KOPT-K1 (cell line): ENCODE measurements at regions not wholly inside any gene's neighbourhood (a gene's known extent, or its start where the extent isn't known, plus 50 kb on each side); places are given as distances from the start of the nearest gene placed in this dataset.
"Not testable (repeated sequence)": the region's sequence is repeated elsewhere in the genome, so short reads cannot be mapped to it uniquely, and the experiment has no call there.

Source experiments
- H3K27ac ChIP-seq: fragments of 200-600 bp; sonication (generic); 2 replicates; pipeline ENCODE4 v1.5.1; 2016; ENCODE audit warnings: antibody characterized with exemption, mild to moderate bottlenecking, low read depth, low read length; ENCODE audit not compliant: poor library complexity, severe bottlenecking
- H3K36me3 ChIP-seq: fragments of 200-600 bp; sonication (generic); 2 replicates; pipeline ENCODE4 v1.5.1; 2017; ENCODE audit warnings: antibody characterized with exemption, mild to moderate bottlenecking, low read length, moderate library complexity; ENCODE audit not compliant: insufficient read depth
- H3K9me3 ChIP-seq: fragments of 200-600 bp; sonication (generic); 2 replicates; pipeline ENCODE4 v1.5.1; 2017; ENCODE audit warnings: antibody characterized with exemption, low read length, mild to moderate bottlenecking; ENCODE audit not compliant: insufficient read depth, poor library complexity, severe bottlenecking

- H3K27ac ChIP-seq = no peak overlapping the region
- H3K9me3 ChIP-seq = peaks cover 16% of the 10 kb centered on the region
- H3K36me3 ChIP-seq = no peaks in the 10 kb centered on the region
These were observed 151.6 kb upstream of the CDH4 start for GRCh38 chr20:61100489-61100888.

DNA sequence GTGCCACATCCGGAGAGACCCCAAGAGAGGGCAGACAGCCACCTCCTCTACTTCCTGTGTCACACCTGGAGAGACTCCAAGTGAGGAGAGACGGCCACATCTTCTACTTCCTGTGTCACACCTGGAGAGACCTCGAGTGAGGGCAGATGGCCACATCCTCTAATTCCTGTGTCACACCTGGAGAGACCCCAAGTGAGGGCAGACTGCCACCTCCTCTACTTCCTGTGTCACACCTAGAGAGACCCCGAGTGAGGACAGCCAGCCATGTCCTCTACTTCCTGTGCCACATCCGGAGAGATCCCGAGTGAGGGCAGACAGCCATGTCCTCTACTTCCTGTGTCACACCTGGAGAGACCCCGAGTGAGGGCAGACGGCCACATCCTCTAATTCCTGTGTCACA lies 150.7 kb upstream of the CDH4 start:
- peaks cover 10% of the 10 kb centered on the region for H3K9me3 ChIP-seq
- not testable (repeated sequence) for H3K27ac ChIP-seq, H3K36me3 ChIP-seq

DNA sequence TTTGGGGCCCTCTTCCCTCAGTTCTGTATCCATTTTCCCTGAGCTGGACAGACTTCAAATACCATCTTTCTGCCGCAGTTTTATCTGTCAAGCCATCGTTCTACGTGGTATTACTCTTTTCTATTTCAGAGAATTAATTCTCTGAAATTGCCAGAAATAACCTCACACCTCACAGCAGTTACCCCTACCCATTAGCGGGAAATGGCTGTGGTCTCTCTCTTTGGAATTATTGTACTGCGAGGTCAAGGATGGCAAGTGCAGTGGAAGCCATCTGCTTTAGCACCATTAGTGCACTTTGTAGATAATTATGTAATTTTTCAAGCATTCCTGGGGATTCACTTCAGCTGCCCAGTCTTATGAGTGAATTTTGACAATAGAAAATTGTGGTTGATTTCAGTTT lies 147.8 kb upstream of the CDH4 start:
- Histone ChIP-seq H3K27ac (no peak overlapping the region), H3K9me3 (peaks cover 4% of the 10 kb centered on the region), H3K36me3 (no peaks in the 10 kb centered on the region)

- peaks cover 2% of the 10 kb centered on the region for H3K9me3 ChIP-seq
- no peaks in the 10 kb centered on the region for H3K36me3 ChIP-seq
- no peak overlapping the region for H3K27ac ChIP-seq
These were observed 146.7 kb upstream of the CDH4 start for GRCh38 chr20:61105395-61105794.

DNA sequence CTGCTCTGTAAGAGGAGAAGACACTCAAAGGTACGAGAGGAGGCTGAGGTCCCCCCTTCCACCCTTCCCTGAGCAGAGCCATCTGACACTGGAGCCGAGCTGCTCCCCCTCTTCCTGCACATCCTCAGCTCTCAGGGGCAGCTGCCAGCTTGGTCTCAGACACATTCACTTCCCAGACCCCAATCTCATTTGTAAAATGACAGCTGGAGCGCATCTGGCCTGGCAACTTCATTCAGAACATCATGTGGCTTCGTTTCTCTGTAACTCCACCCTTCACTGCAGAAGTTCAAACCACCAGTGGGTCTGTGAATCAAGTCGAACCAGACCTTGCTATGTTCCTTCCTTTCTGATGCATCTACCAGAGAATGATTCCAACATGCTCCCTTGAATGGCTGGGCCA lies 145.6 kb upstream of the CDH4 start:
- H3K27ac ChIP-seq = no peak overlapping the region
- H3K9me3 ChIP-seq = no peaks in the 10 kb centered on the region
- H3K36me3 ChIP-seq = no peaks in the 10 kb centered on the region

- Histone ChIP-seq H3K36me3 (no peaks in the 10 kb centered on the region), H3K27ac (no peak overlapping the region), H3K9me3 (no peaks in the 10 kb centered on the region)
These were observed 142.7 kb upstream of the CDH4 start for GRCh38 chr20:61109221-61109805.

GRCh38 chr20:61112515-61112914 lies 139.5 kb upstream of the CDH4 start:
- Histone ChIP-seq H3K27ac (no peak overlapping the region), H3K36me3 (no peaks in the 10 kb centered on the region), H3K9me3 (no peaks in the 10 kb centered on the region)

- H3K36me3 ChIP-seq = no peaks in the 10 kb centered on the region
- H3K9me3 ChIP-seq = no peaks in the 10 kb centered on the region
- no peak overlapping the region for H3K27ac ChIP-seq
These were observed 138.3 kb upstream of the CDH4 start for GRCh38 chr20:61113731-61114130.

DNA sequence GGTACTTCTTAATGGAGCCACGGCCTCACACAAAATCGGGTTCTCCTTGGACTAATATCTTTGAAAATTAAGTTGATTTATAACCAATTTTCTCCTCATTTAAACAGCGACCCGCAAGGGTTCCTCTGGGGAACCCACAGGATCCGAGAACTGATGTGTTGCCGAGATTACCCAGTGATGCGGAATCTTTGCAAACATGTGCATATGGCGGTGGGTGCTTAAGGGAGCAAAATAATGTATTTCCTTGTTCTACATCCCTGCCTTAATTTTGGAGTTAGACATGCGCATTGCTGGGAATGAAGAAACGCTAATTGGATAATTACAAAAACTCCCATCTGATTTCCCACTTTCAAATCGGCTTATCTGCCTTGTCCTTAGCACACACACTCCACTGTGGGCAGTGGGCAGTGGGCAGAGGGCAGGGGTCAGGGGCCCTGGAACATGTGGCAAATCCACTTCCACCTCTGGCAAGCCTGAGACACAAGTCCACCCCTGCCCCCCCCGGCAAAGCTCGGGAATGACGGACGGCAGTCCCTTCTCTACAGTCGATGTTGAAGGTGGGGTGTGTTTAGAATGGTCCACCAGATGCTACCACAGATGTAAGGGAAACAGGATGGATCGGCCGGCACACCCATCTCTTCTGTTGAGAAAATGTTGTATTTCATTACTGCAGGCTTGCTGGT lies 137.4 kb upstream of the CDH4 start:
- Histone ChIP-seq H3K27ac (no peak overlapping the region), H3K36me3 (no peaks in the 10 kb centered on the region), H3K9me3 (no peaks in the 10 kb centered on the region)

GRCh38 chr20:61115364-61116065 lies 136.5 kb upstream of the CDH4 start:
- Histone ChIP-seq H3K9me3 (no peaks in the 10 kb centered on the region), H3K27ac (no peak overlapping the region), H3K36me3 (no peaks in the 10 kb centered on the region)

DNA sequence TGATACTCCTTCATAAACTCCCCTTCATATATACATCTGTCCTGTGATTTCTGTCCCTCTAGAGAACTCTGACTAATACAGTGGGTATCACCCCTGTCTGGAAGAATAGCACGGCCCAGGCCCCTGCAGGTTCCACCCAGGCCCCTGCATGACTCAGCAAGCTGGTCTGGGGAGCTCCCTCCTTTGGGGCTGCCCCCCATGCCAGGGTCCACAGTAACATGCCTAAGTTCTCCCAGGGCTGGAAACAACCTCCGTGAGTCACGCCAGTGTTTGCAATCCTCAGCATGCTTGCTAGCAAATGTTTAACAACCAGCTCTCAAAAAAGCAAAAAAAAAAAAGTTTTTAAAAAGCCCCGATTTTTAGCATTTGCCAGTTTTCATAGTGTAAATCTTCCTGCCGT lies 134.3 kb upstream of the CDH4 start:
- Histone ChIP-seq H3K27ac (no peak overlapping the region), H3K36me3 (no peaks in the 10 kb centered on the region), H3K9me3 (no peaks in the 10 kb centered on the region)

DNA sequence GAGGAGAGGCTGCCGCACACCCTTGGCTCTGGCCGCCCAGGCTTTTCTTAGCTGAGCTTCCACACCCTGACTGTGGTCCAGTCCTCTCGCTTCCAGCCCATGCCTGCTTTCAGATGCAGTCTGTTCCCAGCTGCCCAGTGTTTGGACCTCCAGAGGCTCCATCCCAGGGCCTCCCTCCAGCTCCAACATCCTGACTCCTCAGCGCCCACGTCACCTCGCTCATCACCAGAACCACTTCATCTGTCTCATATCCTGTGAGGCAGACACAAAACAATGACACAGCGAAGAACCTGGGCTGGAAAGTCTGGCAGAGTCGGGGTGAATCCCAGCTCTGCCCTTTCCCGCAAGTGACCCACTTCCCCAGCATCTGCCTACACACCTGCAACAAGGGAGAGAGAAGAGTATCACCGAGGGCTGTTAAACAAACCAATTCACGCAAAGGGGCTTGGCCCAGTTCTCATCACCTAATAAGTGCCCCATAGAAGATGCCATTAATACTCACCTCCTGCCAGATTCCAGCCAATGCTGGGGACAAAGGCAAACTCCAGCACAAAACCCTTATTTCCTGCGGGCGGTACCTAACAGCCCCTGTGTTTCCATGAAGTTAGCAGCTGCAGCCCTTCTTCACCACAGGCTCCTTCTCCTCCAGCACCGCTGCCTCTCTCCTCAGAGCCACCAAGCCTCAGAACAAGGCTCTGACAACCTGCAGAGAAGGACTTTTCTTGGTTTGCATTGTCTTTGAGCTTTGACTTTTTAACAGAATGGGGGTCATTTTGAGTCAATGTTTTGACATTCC lies 133.4 kb upstream of the CDH4 start:
- Histone ChIP-seq H3K36me3 (no peaks in the 10 kb centered on the region), H3K9me3 (no peaks in the 10 kb centered on the region), H3K27ac (no peak overlapping the region)

GRCh38 chr20:61119273-61119672 lies 132.8 kb upstream of the CDH4 start:
- H3K36me3 ChIP-seq = no peaks in the 10 kb centered on the region
- no peaks in the 10 kb centered on the region for H3K9me3 ChIP-seq
- H3K27ac ChIP-seq = no peak overlapping the region

GRCh38 chr20:61119794-61120410 lies 132.2 kb upstream of the CDH4 start:
- Histone ChIP-seq H3K27ac (no peak overlapping the region), H3K9me3 (no peaks in the 10 kb centered on the region), H3K36me3 (no peaks in the 10 kb centered on the region)
